Keratinocyte (primary cell): ENCODE measurements at regions not wholly inside any gene's neighbourhood (a gene's known extent, or its start where the extent isn't known, plus 50 kb on each side); places are given as distances from the start of the nearest gene placed in this dataset.

ENCODE experiments used
- CTCF ChIP-seq, 3 experiments: IDR thresholded peaks in 1 of 3; conservative IDR thresholded peaks in 1 of 3; optimal IDR thresholded peaks in 1 of 3; 2 replicates in 2 of 3; 3 replicates in 1 of 3; pipeline versions ENCODE3 to v1.5.1; 2011; ENCODE audit warnings: low read length in 3 of 3, mild to moderate bottlenecking in 3 of 3, moderate library complexity in 2 of 3, control low read depth in 1 of 3, inconsistent platforms in 1 of 3; ENCODE audit not compliant: insufficient read depth in 2 of 3; ENCODE audit errors: extremely low read depth in 1 of 3
- EZH2 ChIP-seq: IDR thresholded peaks from one replicate; pipeline ENCODE4 v1.6.1; 2012; ENCODE audit warnings: inconsistent platforms, mild to moderate bottlenecking, low read length, moderate library complexity

GRCh38 chr10:80952436-80952835 lies 414.7 kb downstream of the SH2D4B start:
- TF ChIP-seq CTCF (optimal IDR thresholded peaks at IDR 0.05 in 1 of 3, IDR thresholded peaks at IDR 0.05 in 1 of 3, conservative IDR thresholded peaks at IDR 0.05 in 1 of 3; ENCODE audit: extremely low read depth in 1 of 3, insufficient read depth in 2 of 3, low read length in 3 of 3) (no peak), EZH2 (no peak)
